ENCODE measurements at regions not wholly inside any gene's neighbourhood (a gene's known extent, or its start where the extent isn't known, plus 50 kb on each side); places are given as distances from the start of the nearest gene placed in this dataset.

DNA sequence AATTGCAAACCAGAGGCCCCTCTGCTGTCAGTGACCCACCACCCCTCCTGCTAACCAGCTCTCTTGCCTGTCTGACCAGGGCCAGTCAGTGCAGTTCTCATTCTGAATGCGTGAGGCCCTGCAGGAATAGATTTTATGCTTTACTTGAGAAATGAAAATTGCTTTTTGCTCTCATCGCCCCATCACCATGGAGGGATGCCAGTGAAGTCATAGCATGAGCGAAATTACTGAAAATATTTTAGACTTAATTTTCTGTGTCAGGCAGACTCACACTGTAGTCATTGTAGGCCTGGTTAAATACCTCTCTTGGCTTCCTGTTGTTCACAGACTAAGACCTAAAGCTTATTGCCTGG is 490.5 kb upstream of the CDH5 start:
- no peak for DNase-seq (ENCODE audit: insufficient read length, low spot score)
- FAIRE-seq: no peak
- TF ChIP-seq, protein P1, sequence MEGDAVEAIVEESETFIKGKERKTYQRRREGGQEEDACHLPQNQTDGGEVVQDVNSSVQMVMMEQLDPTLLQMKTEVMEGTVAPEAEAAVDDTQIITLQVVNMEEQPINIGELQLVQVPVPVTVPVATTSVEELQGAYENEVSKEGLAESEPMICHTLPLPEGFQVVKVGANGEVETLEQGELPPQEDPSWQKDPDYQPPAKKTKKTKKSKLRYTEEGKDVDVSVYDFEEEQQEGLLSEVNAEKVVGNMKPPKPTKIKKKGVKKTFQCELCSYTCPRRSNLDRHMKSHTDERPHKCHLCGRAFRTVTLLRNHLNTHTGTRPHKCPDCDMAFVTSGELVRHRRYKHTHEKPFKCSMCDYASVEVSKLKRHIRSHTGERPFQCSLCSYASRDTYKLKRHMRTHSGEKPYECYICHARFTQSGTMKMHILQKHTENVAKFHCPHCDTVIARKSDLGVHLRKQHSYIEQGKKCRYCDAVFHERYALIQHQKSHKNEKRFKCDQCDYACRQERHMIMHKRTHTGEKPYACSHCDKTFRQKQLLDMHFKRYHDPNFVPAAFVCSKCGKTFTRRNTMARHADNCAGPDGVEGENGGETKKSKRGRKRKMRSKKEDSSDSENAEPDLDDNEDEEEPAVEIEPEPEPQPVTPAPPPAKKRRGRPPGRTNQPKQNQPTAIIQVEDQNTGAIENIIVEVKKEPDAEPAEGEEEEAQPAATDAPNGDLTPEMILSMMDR (IDR thresholded peaks at IDR 0.05; ENCODE audit: insufficient read depth, missing control alignments): no peak

DNA sequence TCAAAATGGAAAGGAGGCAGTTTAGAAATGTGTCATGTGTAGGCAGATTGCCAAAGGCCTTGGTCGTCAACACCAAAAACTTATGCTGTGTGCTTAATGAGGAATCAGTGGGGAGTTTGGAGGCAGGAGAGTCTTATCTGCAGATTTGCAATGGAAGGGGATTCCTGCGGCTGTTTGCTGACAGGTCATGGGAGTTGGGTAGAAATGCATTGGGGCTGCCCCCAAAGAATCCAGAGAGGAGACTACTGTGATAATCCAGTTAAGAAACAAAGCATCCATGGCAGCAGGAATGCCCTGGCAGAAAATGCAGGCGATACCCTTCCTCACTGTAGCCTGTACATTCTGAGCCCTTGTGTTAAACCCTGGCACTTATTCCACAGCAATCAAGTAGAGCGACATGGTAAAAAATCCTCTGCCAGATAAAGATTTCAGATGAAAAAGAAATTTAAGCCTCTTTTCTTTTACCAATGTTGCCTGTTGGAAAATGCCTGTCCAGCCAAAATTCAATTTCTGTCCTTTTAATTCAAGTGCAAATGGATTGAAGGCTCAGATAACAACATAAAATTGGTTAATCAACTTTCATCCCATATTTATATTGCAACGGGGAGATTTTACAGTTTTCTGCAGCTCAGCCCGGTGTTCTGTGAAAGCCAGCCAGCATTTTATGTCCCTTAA is 491.0 kb upstream of the CDH5 start:
- DNase-seq (ENCODE audit: insufficient read length, low spot score): no peak
- TF ChIP-seq, protein P1 (IDR thresholded peaks at IDR 0.05; ENCODE audit: insufficient read depth, missing control alignments): no peak
- no peak for FAIRE-seq

DNA sequence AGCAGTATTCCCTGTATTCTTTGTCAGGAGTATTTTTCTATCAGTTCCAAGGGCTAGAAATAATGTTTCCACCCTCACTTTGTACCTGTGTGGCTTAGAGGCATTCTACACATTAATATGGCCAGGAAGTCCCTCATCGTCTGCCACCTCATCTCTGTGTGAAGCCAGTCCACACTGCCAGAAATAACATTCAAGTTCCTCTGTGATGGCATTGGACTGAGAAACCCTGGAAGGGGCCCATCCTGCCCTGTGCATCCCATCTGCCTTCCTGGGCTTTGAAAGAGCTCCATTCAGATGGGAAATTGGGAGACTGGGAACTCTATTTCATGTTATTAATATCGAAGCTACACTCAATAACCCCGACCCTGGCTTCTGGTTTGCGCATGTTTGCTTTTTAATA is 497.2 kb upstream of the CDH5 start:
- FAIRE-seq (no peak), DNase-seq (ENCODE audit: insufficient read length, low spot score) (no peak)
- TF ChIP-seq, protein P1 (IDR thresholded peaks at IDR 0.05; ENCODE audit: insufficient read depth, missing control alignments): no peak

DNA sequence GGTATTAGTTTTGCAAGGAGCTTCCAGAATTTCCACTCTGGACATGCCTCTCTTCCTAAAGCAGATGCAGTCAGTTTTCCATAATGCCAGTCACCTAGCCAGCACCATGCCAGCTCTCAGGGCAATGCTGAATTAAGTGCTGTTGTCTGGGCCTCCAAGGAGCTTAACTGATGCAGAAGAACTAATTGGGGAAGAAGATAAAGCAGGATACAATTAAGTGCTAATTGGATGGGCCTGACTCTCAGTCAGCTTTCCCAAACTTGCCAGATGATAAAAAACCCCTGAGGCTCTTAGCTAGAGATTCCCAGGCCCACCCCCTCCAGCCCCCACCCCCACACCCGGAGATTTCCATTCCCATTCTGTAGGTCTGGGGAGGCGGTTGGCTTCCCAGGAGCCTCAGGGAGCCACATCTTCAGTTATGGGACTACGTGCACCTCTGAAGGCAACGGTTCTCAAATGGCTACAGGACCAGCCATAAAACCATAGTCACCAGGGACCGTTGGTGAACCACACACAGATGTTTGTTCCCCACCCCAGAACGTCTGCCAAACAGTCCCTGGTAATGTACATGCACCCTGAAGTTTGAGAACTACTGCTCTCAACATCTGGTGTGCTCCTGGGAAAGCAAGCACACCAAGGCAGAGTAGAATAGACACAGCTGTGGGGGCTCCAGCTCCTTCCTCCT is 499.1 kb upstream of the CDH5 start:
- FAIRE-seq (no peak), DNase-seq (ENCODE audit: insufficient read length, low spot score) (no peak)
- TF ChIP-seq, protein P1 (IDR thresholded peaks at IDR 0.05; ENCODE audit: insufficient read depth, missing control alignments): no peak

DNA sequence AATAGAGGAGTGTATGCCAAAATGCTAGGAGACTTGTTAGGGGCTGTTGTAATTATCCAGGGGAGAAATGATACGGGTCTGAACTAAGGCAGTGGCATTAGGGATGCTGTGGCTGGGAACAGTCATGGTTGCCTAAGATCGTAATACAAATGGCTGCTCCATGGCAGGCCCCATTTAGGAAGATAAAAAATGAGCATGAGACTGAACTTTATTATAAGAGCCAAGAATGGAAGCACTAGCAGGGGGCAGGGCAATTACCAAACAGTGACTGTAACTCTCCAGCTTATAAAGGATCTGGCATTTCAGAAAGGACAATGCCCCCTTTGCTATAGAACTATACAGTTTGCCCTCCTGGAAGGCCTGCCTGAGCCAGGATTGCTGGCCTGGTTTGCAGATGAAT is 503.3 kb upstream of the CDH5 start:
- FAIRE-seq (no peak), DNase-seq (ENCODE audit: insufficient read length, low spot score) (no peak)
- TF ChIP-seq, protein P1 (IDR thresholded peaks at IDR 0.05; ENCODE audit: insufficient read depth, missing control alignments): no peak

DNA sequence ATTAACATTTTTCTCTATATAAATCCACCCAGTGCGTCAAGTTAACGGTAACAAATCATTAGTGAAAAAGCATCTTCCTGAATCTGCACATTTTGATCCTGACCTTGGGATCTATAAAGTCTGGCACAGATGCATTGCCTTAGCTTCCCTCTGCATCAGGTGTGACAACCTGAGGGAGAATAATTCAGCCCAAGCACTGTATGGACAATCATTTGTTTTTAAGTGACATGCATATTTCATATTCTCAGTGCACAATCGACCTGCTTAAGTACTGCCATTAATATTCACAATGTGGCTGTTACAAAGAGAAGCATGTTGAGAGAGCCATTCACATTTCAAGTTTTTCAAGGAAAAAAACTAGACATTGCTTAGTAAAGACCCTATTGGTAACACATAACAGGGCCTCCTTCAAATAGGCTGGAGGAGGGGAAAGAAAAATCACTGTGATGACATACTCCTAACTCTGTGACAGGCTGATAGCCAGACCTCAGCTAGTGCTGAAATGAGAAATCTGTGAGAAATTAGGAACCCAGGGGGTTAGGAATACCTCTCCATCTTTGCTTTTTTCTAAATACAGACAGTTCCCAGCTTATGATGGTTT is 505.3 kb upstream of the CDH5 start:
- TF ChIP-seq, protein P1 (IDR thresholded peaks at IDR 0.05; ENCODE audit: insufficient read depth, missing control alignments): no peak
- FAIRE-seq: no peak
- no peak for DNase-seq (ENCODE audit: insufficient read length, low spot score)

Data from D721Med (cell line).